ENCODE measurements at regions not wholly inside any gene's neighbourhood (a gene's known extent, or its start where the extent isn't known, plus 50 kb on each side); places are given as distances from the start of the nearest gene placed in this dataset.

GRCh38 chr4:107147873-107148272 lies 111.8 kb upstream of the DKK2 start:
- Histone ChIP-seq H3K27me3 (ENCODE audit: insufficient read depth, low read length, poor library complexity, severe bottlenecking) (no peaks in the 10 kb centered on the region), H3K4me3 (ENCODE audit: low read length, poor library complexity, severe bottlenecking) (no peak overlapping the region), H3K9ac (ENCODE audit: low read depth, low read length, poor library complexity, severe bottlenecking) (no peak overlapping the region), H3K9me3 (ENCODE audit: insufficient read depth, low read depth, low read length) (no peaks in the 10 kb centered on the region), H2AFZ (ENCODE audit: low read length) (no peak overlapping the region), H3K79me2 (ENCODE audit: insufficient read depth, low read length) (no peaks in the 10 kb centered on the region), H4K20me1 (ENCODE audit: insufficient read depth, low read length, poor library complexity, severe bottlenecking) (no peaks in the 10 kb centered on the region), H3F3A (ENCODE audit: low read depth) (no peaks in the 10 kb centered on the region), H3K9me2 (replicated peaks; ENCODE audit: low read depth, low read length) (no peaks in the 10 kb centered on the region), H3K4me2 (ENCODE audit: low read depth, low read length, poor library complexity, severe bottlenecking) (no peak overlapping the region), H3K36me3 (ENCODE audit: insufficient read depth, low read length) (no peaks in the 10 kb centered on the region), H3K4me1 (ENCODE audit: insufficient read depth, low read length, poor library complexity, severe bottlenecking) (no peaks in the 10 kb centered on the region)
- TF ChIP-seq CTCF (conservative IDR thresholded peaks at IDR 0.05; ENCODE audit: low read length) = no peak
- TF ChIP-seq EZH2phosphoT487 (IDR thresholded peaks at IDR 0.05; ENCODE audit: borderline replicate concordance) = no peak

- Histone ChIP-seq H3K4me2 (ENCODE audit: low read depth, low read length, poor library complexity, severe bottlenecking) (no peak overlapping the region), H3K9me3 (ENCODE audit: insufficient read depth, low read depth, low read length) (no peaks in the 10 kb centered on the region), H3K27me3 (ENCODE audit: insufficient read depth, low read length, poor library complexity, severe bottlenecking) (no peaks in the 10 kb centered on the region), H3K4me1 (ENCODE audit: insufficient read depth, low read length, poor library complexity, severe bottlenecking) (no peaks in the 10 kb centered on the region), H3K9me2 (replicated peaks; ENCODE audit: low read depth, low read length) (no peaks in the 10 kb centered on the region), H3K9ac (ENCODE audit: low read depth, low read length, poor library complexity, severe bottlenecking) (no peak overlapping the region), H3K4me3 (ENCODE audit: low read length, poor library complexity, severe bottlenecking) (no peak overlapping the region), H4K20me1 (ENCODE audit: insufficient read depth, low read length, poor library complexity, severe bottlenecking) (no peaks in the 10 kb centered on the region), H3F3A (ENCODE audit: low read depth) (no peaks in the 10 kb centered on the region), H3K79me2 (ENCODE audit: insufficient read depth, low read length) (no peaks in the 10 kb centered on the region), H2AFZ (ENCODE audit: low read length) (no peak overlapping the region), H3K36me3 (ENCODE audit: insufficient read depth, low read length) (no peaks in the 10 kb centered on the region)
- TF ChIP-seq CTCF (conservative IDR thresholded peaks at IDR 0.05; ENCODE audit: low read length) (no peak), EZH2phosphoT487 (IDR thresholded peaks at IDR 0.05; ENCODE audit: borderline replicate concordance) (no peak)
These were observed 102.3 kb upstream of the DKK2 start for GRCh38 chr4:107138433-107138832.

- Histone ChIP-seq H3K79me2 (ENCODE audit: insufficient read depth, low read length) (no peaks in the 10 kb centered on the region), H4K20me1 (ENCODE audit: insufficient read depth, low read length, poor library complexity, severe bottlenecking) (no peaks in the 10 kb centered on the region)
These were observed 98.0 kb upstream of the DKK2 start for GRCh38 chr4:107133965-107134653.

More at GRCh38 chr4:107133965-107134653, 98.0 kb upstream of the DKK2 start:
- H3K9ac ChIP-seq (ENCODE audit: low read depth, low read length, poor library complexity, severe bottlenecking) = no peak overlapping the region
- H3K27me3 ChIP-seq (ENCODE audit: insufficient read depth, low read length, poor library complexity, severe bottlenecking) = no peaks in the 10 kb centered on the region
- no peaks in the 10 kb centered on the region for H3K36me3 ChIP-seq (ENCODE audit: insufficient read depth, low read length)
- H3K9me2 ChIP-seq (replicated peaks; ENCODE audit: low read depth, low read length) = no peaks in the 10 kb centered on the region
- H2AFZ ChIP-seq (ENCODE audit: low read length) = no peak overlapping the region
- H3K4me2 ChIP-seq (ENCODE audit: low read depth, low read length, poor library complexity, severe bottlenecking) = no peak overlapping the region
- no peak for TF ChIP-seq EZH2phosphoT487 (IDR thresholded peaks at IDR 0.05; ENCODE audit: borderline replicate concordance)
- no peak for TF ChIP-seq CTCF (conservative IDR thresholded peaks at IDR 0.05; ENCODE audit: low read length)
- no peaks in the 10 kb centered on the region for H3K9me3 ChIP-seq (ENCODE audit: insufficient read depth, low read depth, low read length)
- H3K4me3 ChIP-seq (ENCODE audit: low read length, poor library complexity, severe bottlenecking) = no peak overlapping the region
- no peaks in the 10 kb centered on the region for H3K4me1 ChIP-seq (ENCODE audit: insufficient read depth, low read length, poor library complexity, severe bottlenecking)
- H3F3A ChIP-seq (ENCODE audit: low read depth) = no peaks in the 10 kb centered on the region

Measured in Loucy (cell line).